ENCODE measurements at regions not wholly inside any gene's neighbourhood (a gene's known extent, or its start where the extent isn't known, plus 50 kb on each side); places are given as distances from the start of the nearest gene placed in this dataset.
"Not testable (repeated sequence)": the region's sequence is repeated elsewhere in the genome, so short reads cannot be mapped to it uniquely, and the experiment has no call there.

GRCh38 chr2:122032264-122032645, 276.8 kb downstream of the TSN start:
- no peak for TF ChIP-seq CTCF (IDR thresholded peaks at IDR 0.05; ENCODE audit: low read depth, low read length)

GRCh38 chr2:122033778-122034177, 278.3 kb downstream of the TSN start:
- DNase-seq (ENCODE audit: extremely low read depth, low read depth): no peak
- no peak for TF ChIP-seq CTCF (IDR thresholded peaks at IDR 0.05; ENCODE audit: low read depth, low read length)

More at GRCh38 chr2:122032264-122032645, 276.8 kb downstream of the TSN start:
- DNase-seq (ENCODE audit: extremely low read depth, low read depth): no peak

GRCh38 chr2:122034344-122034743, 278.9 kb downstream of the TSN start:
- TF ChIP-seq CTCF (IDR thresholded peaks at IDR 0.05; ENCODE audit: low read depth, low read length): no peak
- DNase-seq (ENCODE audit: extremely low read depth, low read depth): no peak

GRCh38 chr2:122034777-122035176, 279.3 kb downstream of the TSN start:
- DNase-seq (ENCODE audit: extremely low read depth, low read depth): no peak
- no peak for TF ChIP-seq CTCF (IDR thresholded peaks at IDR 0.05; ENCODE audit: low read depth, low read length)

- DNase-seq (ENCODE audit: extremely low read depth, low read depth): not testable (repeated sequence)
Observed at GRCh38 chr2:122038816-122039215, 283.4 kb downstream of the TSN start.

GRCh38 chr2:122041455-122041854, 286.0 kb downstream of the TSN start:
- no peak for DNase-seq (ENCODE audit: extremely low read depth, low read depth)
- TF ChIP-seq CTCF (IDR thresholded peaks at IDR 0.05; ENCODE audit: low read depth, low read length): no peak

GRCh38 chr2:122051659-122052058, 296.2 kb downstream of the TSN start:
- not testable (repeated sequence) for DNase-seq (ENCODE audit: extremely low read depth, low read depth)

- TF ChIP-seq CTCF (IDR thresholded peaks at IDR 0.05; ENCODE audit: low read depth, low read length): no peak
- DNase-seq (ENCODE audit: extremely low read depth, low read depth): no peak
Observed at GRCh38 chr2:122055521-122055931, 300.1 kb downstream of the TSN start.

GRCh38 chr2:122056853-122057252, 301.4 kb downstream of the TSN start:
- no peak for TF ChIP-seq CTCF (IDR thresholded peaks at IDR 0.05; ENCODE audit: low read depth, low read length)
- no peak for DNase-seq (ENCODE audit: extremely low read depth, low read depth)
